T-helper 1 cell treated with Interleukin-12 subunit alpha and Interleukin-12 subunit beta and Interleukin-4 antibody, amounts not matched to agents 30 μg/mL and 1 μg/mL, for 36 hours (primary cell): ENCODE measurements at regions not wholly inside any gene's neighbourhood (a gene's known extent, or its start where the extent isn't known, plus 50 kb on each side); places are given as distances from the start of the nearest gene placed in this dataset.

ENCODE experiments used
- H3K27ac Mint-ChIP-seq: one replicate; pipeline ENCODE4 v1.8.0; 2021; ENCODE audit warnings: mild to moderate bottlenecking, mixed read lengths
- H3K27me3 Mint-ChIP-seq: one replicate; pipeline ENCODE4 v1.8.0; 2021; ENCODE audit warnings: low read depth, mixed read lengths
- H3K36me3 Mint-ChIP-seq: one replicate; pipeline ENCODE4 v1.8.0; 2021; ENCODE audit warnings: low read depth, mixed read lengths
- H3K4me1 Mint-ChIP-seq: one replicate; pipeline ENCODE4 v1.8.0; 2021; ENCODE audit warnings: low read depth, mixed read lengths
- H3K4me3 Mint-ChIP-seq: one replicate; pipeline ENCODE4 v1.8.0; 2021; ENCODE audit warnings: mild to moderate bottlenecking, moderate library complexity, mixed read lengths
- H3K9me3 Mint-ChIP-seq: one replicate; pipeline ENCODE4 v1.8.0; 2021; ENCODE audit warnings: mixed read lengths

- H3K4me3 Mint-ChIP-seq: no peak overlapping the region
- H3K36me3 Mint-ChIP-seq: no peaks in the 10 kb centered on the region
- no peaks in the 10 kb centered on the region for H3K9me3 Mint-ChIP-seq
- H3K27me3 Mint-ChIP-seq: no peaks in the 10 kb centered on the region
- no peak overlapping the region for H3K27ac Mint-ChIP-seq
- H3K4me1 Mint-ChIP-seq: no peaks in the 10 kb centered on the region
These were observed 166.7 kb downstream of the ICE1 start for GRCh38 chr5:5588887-5589826.

- no peaks in the 10 kb centered on the region for H3K4me1 Mint-ChIP-seq
- H3K27ac Mint-ChIP-seq: no peak overlapping the region
- no peaks in the 10 kb centered on the region for H3K9me3 Mint-ChIP-seq
- no peak overlapping the region for H3K4me3 Mint-ChIP-seq
- H3K27me3 Mint-ChIP-seq: no peaks in the 10 kb centered on the region
- no peaks in the 10 kb centered on the region for H3K36me3 Mint-ChIP-seq
These were observed 165.9 kb downstream of the ICE1 start for GRCh38 chr5:5588386-5588785.

GRCh38 chr5:5587474-5587873, 165.0 kb downstream of the ICE1 start:
- Mint-ChIP-seq H3K4me1 (no peaks in the 10 kb centered on the region), H3K27ac (no peak overlapping the region), H3K27me3 (no peaks in the 10 kb centered on the region), H3K4me3 (no peak overlapping the region), H3K9me3 (no peaks in the 10 kb centered on the region), H3K36me3 (no peaks in the 10 kb centered on the region)

- H3K4me1 Mint-ChIP-seq: no peaks in the 10 kb centered on the region
- no peak overlapping the region for H3K27ac Mint-ChIP-seq
- no peaks in the 10 kb centered on the region for H3K36me3 Mint-ChIP-seq
- no peak overlapping the region for H3K4me3 Mint-ChIP-seq
- H3K27me3 Mint-ChIP-seq: no peaks in the 10 kb centered on the region
- no peaks in the 10 kb centered on the region for H3K9me3 Mint-ChIP-seq
These were observed 164.2 kb downstream of the ICE1 start for GRCh38 chr5:5586721-5587120.

- Mint-ChIP-seq H3K36me3 (no peaks in the 10 kb centered on the region), H3K9me3 (no peaks in the 10 kb centered on the region), H3K4me1 (no peaks in the 10 kb centered on the region), H3K4me3 (no peak overlapping the region), H3K27me3 (no peaks in the 10 kb centered on the region), H3K27ac (no peak overlapping the region)
These were observed 163.4 kb downstream of the ICE1 start for GRCh38 chr5:5585751-5586341.

- no peak overlapping the region for H3K4me3 Mint-ChIP-seq
- H3K9me3 Mint-ChIP-seq: no peaks in the 10 kb centered on the region
- H3K27me3 Mint-ChIP-seq: no peaks in the 10 kb centered on the region
- no peaks in the 10 kb centered on the region for H3K36me3 Mint-ChIP-seq
- H3K4me1 Mint-ChIP-seq: no peaks in the 10 kb centered on the region
- no peak overlapping the region for H3K27ac Mint-ChIP-seq
These were observed 162.3 kb downstream of the ICE1 start for GRCh38 chr5:5584751-5585150.

GRCh38 chr5:5584236-5584745, 161.8 kb downstream of the ICE1 start:
- Mint-ChIP-seq H3K4me3 (no peak overlapping the region), H3K4me1 (no peaks in the 10 kb centered on the region), H3K9me3 (no peaks in the 10 kb centered on the region), H3K27me3 (no peaks in the 10 kb centered on the region), H3K36me3 (no peaks in the 10 kb centered on the region), H3K27ac (no peak overlapping the region)

GRCh38 chr5:5583832-5584231, 161.4 kb downstream of the ICE1 start:
- H3K27ac Mint-ChIP-seq: no peak overlapping the region
- H3K4me1 Mint-ChIP-seq: no peaks in the 10 kb centered on the region
- H3K36me3 Mint-ChIP-seq: no peaks in the 10 kb centered on the region
- H3K27me3 Mint-ChIP-seq: no peaks in the 10 kb centered on the region
- no peak overlapping the region for H3K4me3 Mint-ChIP-seq
- H3K9me3 Mint-ChIP-seq: no peaks in the 10 kb centered on the region

GRCh38 chr5:5583023-5583765, 160.7 kb downstream of the ICE1 start:
- no peaks in the 10 kb centered on the region for H3K9me3 Mint-ChIP-seq
- H3K4me1 Mint-ChIP-seq: no peaks in the 10 kb centered on the region
- no peak overlapping the region for H3K4me3 Mint-ChIP-seq
- H3K36me3 Mint-ChIP-seq: no peaks in the 10 kb centered on the region
- H3K27me3 Mint-ChIP-seq: no peaks in the 10 kb centered on the region
- no peak overlapping the region for H3K27ac Mint-ChIP-seq

- no peaks in the 10 kb centered on the region for H3K9me3 Mint-ChIP-seq
- H3K27ac Mint-ChIP-seq: no peak overlapping the region
- H3K36me3 Mint-ChIP-seq: no peaks in the 10 kb centered on the region
- H3K27me3 Mint-ChIP-seq: no peaks in the 10 kb centered on the region
- H3K4me3 Mint-ChIP-seq: no peak overlapping the region
- H3K4me1 Mint-ChIP-seq: no peaks in the 10 kb centered on the region
These were observed 158.6 kb downstream of the ICE1 start for GRCh38 chr5:5581080-5581479.

- Mint-ChIP-seq H3K4me1 (no peaks in the 10 kb centered on the region), H3K36me3 (no peaks in the 10 kb centered on the region), H3K9me3 (no peaks in the 10 kb centered on the region), H3K4me3 (no peak overlapping the region), H3K27me3 (no peaks in the 10 kb centered on the region), H3K27ac (no peak overlapping the region)
These were observed 154.3 kb downstream of the ICE1 start for GRCh38 chr5:5576744-5577143.

- no peaks in the 10 kb centered on the region for H3K4me1 Mint-ChIP-seq
- no peak overlapping the region for H3K4me3 Mint-ChIP-seq
- H3K36me3 Mint-ChIP-seq: no peaks in the 10 kb centered on the region
- H3K27ac Mint-ChIP-seq: no peak overlapping the region
- no peaks in the 10 kb centered on the region for H3K27me3 Mint-ChIP-seq
- H3K9me3 Mint-ChIP-seq: no peaks in the 10 kb centered on the region
These were observed 153.0 kb downstream of the ICE1 start for GRCh38 chr5:5575461-5575860.

GRCh38 chr5:5573798-5574380, 151.4 kb downstream of the ICE1 start:
- no peaks in the 10 kb centered on the region for H3K4me1 Mint-ChIP-seq
- H3K27ac Mint-ChIP-seq: no peak overlapping the region
- H3K36me3 Mint-ChIP-seq: no peaks in the 10 kb centered on the region
- no peaks in the 10 kb centered on the region for H3K9me3 Mint-ChIP-seq
- no peaks in the 10 kb centered on the region for H3K27me3 Mint-ChIP-seq
- H3K4me3 Mint-ChIP-seq: no peak overlapping the region

- H3K27me3 Mint-ChIP-seq: no peaks in the 10 kb centered on the region
- H3K4me1 Mint-ChIP-seq: no peaks in the 10 kb centered on the region
- no peak overlapping the region for H3K27ac Mint-ChIP-seq
- no peaks in the 10 kb centered on the region for H3K36me3 Mint-ChIP-seq
- no peaks in the 10 kb centered on the region for H3K9me3 Mint-ChIP-seq
- H3K4me3 Mint-ChIP-seq: no peak overlapping the region
These were observed 150.7 kb downstream of the ICE1 start for GRCh38 chr5:5572976-5573797.
